DND-41 (cell line): ENCODE measurements at regions not wholly inside any gene's neighbourhood (a gene's known extent, or its start where the extent isn't known, plus 50 kb on each side); places are given as distances from the start of the nearest gene placed in this dataset.

Experiments
- ATAC-seq: fragments of 200-7000 bp; cut with Tn5 transposase; 3 replicates; pipeline ENCODE4 v1.9.1; 2021; ENCODE audit warnings: low read depth; ENCODE audit not compliant: insufficient read depth
- DNase-seq: peaks from one replicate; pipeline ENCODE4 v3.0.0-alpha.2; 2020
- H2AFZ ChIP-seq: 2 replicates; pipeline ENCODE4 v1.6.0; 2012; ENCODE audit warnings: low read depth, low read length
- H3K27ac ChIP-seq: 2 replicates; pipeline ENCODE4 v1.5.1; 2012; ENCODE audit warnings: low read length, inconsistent platforms
- H3K27me3 ChIP-seq: fragments of 200-600 bp; sonication (generic); 2 replicates; pipeline ENCODE4 v1.6.0; 2012; ENCODE audit warnings: low read length, mild to moderate bottlenecking, inconsistent platforms; ENCODE audit not compliant: insufficient read depth, poor library complexity
- H3K36me3 ChIP-seq: 2 replicates; pipeline ENCODE4 v1.5.1; 2012; ENCODE audit warnings: low read length, inconsistent platforms; ENCODE audit not compliant: insufficient read depth
- H3K4me1 ChIP-seq: 2 replicates; pipeline ENCODE4 v1.5.1; 2012; ENCODE audit warnings: mild to moderate bottlenecking, low read length; ENCODE audit not compliant: insufficient read depth
- H3K4me2 ChIP-seq: 2 replicates; pipeline ENCODE4 v1.6.0; 2012; ENCODE audit warnings: mild to moderate bottlenecking, moderate library complexity, low read length, inconsistent platforms; ENCODE audit not compliant: insufficient read depth
- H3K4me3 ChIP-seq, 2 experiments: fragments of 200-600 bp in 1 of 2; shearing (Covaris generic) in 1 of 2; 2 replicates each; pipeline ENCODE4 v1.5.1; 2012 to 2016; ENCODE audit warnings: inconsistent platforms in 2 of 2, low read length in 2 of 2, mild to moderate bottlenecking in 2 of 2, low read depth in 1 of 2, moderate library complexity in 1 of 2
- H3K79me2 ChIP-seq: 2 replicates; pipeline ENCODE4 v1.6.0; 2012; ENCODE audit warnings: low read length, inconsistent platforms; ENCODE audit not compliant: insufficient read depth
- H3K9ac ChIP-seq: 2 replicates; pipeline ENCODE4 v1.6.0; 2012; ENCODE audit warnings: low read depth, mild to moderate bottlenecking, inconsistent platforms, low read length, moderate library complexity
- H3K9me3 ChIP-seq: 2 replicates; pipeline ENCODE4 v1.5.1; 2012; ENCODE audit warnings: low read length, moderate library complexity, mild to moderate bottlenecking, inconsistent platforms; ENCODE audit not compliant: insufficient read depth, severe bottlenecking
- H4K20me1 ChIP-seq: 2 replicates; pipeline ENCODE4 v1.6.0; 2012; ENCODE audit warnings: low read length; ENCODE audit not compliant: insufficient read depth
- EZH2 ChIP-seq: IDR thresholded peaks from 3 replicates; pipeline ENCODE4 v1.6.1; 2012; ENCODE audit warnings: borderline replicate concordance, low read depth, mild to moderate bottlenecking, moderate library complexity, low read length, inconsistent platforms; ENCODE audit not compliant: severe bottlenecking
- TF ChIP-seq, protein P1 (sequence below): IDR thresholded peaks from 2 replicates; pipeline ENCODE4 v1.5.1; 2012; ENCODE audit warnings: borderline replicate concordance, low read length, moderate library complexity, mild to moderate bottlenecking; ENCODE audit not compliant: poor library complexity, severe bottlenecking; ENCODE audit errors: extremely low read depth

DNA sequence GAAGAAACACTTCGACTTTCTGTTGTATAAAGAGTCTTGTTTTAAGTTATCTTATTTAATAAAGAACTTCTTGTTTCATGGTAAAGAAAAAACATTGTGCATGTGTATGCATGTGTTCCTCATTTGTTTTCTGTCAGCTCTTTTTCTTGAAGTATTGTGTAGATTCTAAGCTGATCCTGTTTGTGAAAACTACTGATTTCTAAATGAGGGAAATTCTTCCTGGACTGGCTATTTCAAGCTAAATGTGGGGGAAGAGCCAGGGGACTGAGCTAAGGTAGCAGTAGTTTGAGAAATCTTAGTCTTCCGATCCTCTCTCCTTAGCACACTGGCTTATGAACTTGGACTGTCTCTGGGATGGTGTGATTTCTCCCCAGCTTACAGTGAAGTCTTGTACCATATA, 56.4 kb upstream of the RBMS1 start:
- H3K4me3 ChIP-seq, result no peak overlapping the region
- DNase-seq, result no peak
- H3K36me3 ChIP-seq, result no peaks in the 10 kb centered on the region
- no peak for TF ChIP-seq EZH2
- TF ChIP-seq, protein P1, sequence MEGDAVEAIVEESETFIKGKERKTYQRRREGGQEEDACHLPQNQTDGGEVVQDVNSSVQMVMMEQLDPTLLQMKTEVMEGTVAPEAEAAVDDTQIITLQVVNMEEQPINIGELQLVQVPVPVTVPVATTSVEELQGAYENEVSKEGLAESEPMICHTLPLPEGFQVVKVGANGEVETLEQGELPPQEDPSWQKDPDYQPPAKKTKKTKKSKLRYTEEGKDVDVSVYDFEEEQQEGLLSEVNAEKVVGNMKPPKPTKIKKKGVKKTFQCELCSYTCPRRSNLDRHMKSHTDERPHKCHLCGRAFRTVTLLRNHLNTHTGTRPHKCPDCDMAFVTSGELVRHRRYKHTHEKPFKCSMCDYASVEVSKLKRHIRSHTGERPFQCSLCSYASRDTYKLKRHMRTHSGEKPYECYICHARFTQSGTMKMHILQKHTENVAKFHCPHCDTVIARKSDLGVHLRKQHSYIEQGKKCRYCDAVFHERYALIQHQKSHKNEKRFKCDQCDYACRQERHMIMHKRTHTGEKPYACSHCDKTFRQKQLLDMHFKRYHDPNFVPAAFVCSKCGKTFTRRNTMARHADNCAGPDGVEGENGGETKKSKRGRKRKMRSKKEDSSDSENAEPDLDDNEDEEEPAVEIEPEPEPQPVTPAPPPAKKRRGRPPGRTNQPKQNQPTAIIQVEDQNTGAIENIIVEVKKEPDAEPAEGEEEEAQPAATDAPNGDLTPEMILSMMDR, result no peak
- H3K4me2 ChIP-seq, result no peak overlapping the region
- no peaks in the 10 kb centered on the region for H4K20me1 ChIP-seq
- no peaks in the 10 kb centered on the region for H3K79me2 ChIP-seq
- no peaks in the 10 kb centered on the region for H3K27me3 ChIP-seq
- no peaks in the 10 kb centered on the region for H3K9me3 ChIP-seq
- ATAC-seq, result no peak
- no peak overlapping the region for H3K9ac ChIP-seq
- H2AFZ ChIP-seq, result peak overlapping the region; percentile 10; the same call in 1 of the 2 replicates
- H3K4me1 ChIP-seq, result no peaks in the 10 kb centered on the region
- H3K27ac ChIP-seq, result no peak overlapping the region

DNA sequence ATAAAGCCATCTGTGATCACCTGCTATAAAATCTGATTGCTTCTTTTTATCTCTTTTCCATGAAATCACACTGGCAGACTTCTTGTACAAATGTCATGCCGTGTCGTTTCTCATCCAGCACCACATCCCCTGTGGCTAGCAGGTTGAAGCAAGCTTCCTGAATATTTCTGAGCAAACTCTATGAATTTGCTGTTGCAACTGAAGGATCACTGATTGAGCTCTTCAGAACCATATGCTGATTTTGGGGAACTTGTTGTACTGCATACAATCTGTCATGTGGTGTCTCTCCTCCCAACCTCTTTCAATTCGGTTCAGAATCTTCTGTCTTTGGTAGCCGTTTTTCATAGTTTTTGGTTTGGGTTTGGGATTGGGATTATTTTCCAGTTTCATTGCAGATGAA, 57.7 kb upstream of the RBMS1 start:
- no peak overlapping the region for H3K9ac ChIP-seq
- TF ChIP-seq EZH2, result no peak
- TF ChIP-seq, protein P1, result no peak
- no peak overlapping the region for H2AFZ ChIP-seq
- H3K27me3 ChIP-seq, result no peaks in the 10 kb centered on the region
- H3K4me3 ChIP-seq, result no peak overlapping the region
- ATAC-seq, result no peak
- H3K4me2 ChIP-seq, result no peak overlapping the region
- H3K79me2 ChIP-seq, result no peaks in the 10 kb centered on the region
- DNase-seq, result no peak
- H4K20me1 ChIP-seq, result no peaks in the 10 kb centered on the region
- H3K27ac ChIP-seq, result no peak overlapping the region
- no peaks in the 10 kb centered on the region for H3K9me3 ChIP-seq
- no peaks in the 10 kb centered on the region for H3K36me3 ChIP-seq
- H3K4me1 ChIP-seq, result no peaks in the 10 kb centered on the region

DNA sequence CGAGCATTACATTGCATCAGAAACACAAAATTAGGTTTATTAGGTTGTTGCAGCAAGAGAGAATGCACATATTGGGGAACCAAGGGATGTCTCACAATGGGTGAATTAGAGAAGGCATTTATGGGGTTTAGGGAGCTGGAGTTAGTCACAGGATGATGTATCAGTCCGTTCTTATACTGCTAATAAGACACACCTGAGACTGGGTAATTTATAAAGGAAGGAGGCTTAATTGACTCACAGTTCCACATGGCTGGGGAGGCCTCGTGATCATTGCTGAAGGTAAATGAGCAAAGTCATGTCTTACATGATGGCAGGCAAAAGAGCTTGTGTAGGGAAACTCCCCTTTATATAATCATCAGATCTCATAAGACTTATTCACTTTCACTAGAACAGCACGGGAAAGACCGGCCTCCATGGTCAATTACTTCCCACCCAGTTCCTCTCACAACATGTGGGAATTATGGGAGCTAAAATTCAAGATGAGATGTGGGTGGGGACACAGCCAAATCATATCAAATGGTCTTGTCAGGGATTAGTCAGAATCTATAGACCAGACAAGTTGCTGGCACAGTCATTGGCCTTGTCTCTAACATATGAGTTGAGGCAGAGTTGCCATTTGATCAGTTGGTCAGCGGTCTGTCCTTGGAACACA, 61.9 kb upstream of the RBMS1 start:
- ATAC-seq, result no peak
- no peak overlapping the region for H3K27ac ChIP-seq
- H3K4me1 ChIP-seq, result no peaks in the 10 kb centered on the region
- H3K4me3 ChIP-seq, result no peak overlapping the region
- H2AFZ ChIP-seq, result no peak overlapping the region
- H3K27me3 ChIP-seq, result no peaks in the 10 kb centered on the region
- no peaks in the 10 kb centered on the region for H4K20me1 ChIP-seq
- TF ChIP-seq EZH2, result no peak
- TF ChIP-seq, protein P1, result no peak
- H3K36me3 ChIP-seq, result no peaks in the 10 kb centered on the region
- no peak overlapping the region for H3K4me2 ChIP-seq
- H3K9ac ChIP-seq, result no peak overlapping the region
- H3K79me2 ChIP-seq, result no peaks in the 10 kb centered on the region
- DNase-seq, result no peak
- no peaks in the 10 kb centered on the region for H3K9me3 ChIP-seq
